HFFc6 (cell line): ENCODE measurements at regions not wholly inside any gene's neighbourhood (a gene's known extent, or its start where the extent isn't known, plus 50 kb on each side); places are given as distances from the start of the nearest gene placed in this dataset.

Source experiments
- DNase-seq: peaks from one replicate; pipeline ENCODE4 v3.0.0-alpha.2; 2018
- H3K27ac Mint-ChIP-seq: 2 replicates; pipeline ENCODE4 v1.8.0; 2020; ENCODE audit warnings: mild to moderate bottlenecking, mixed read lengths
- H3K27me3 Mint-ChIP-seq: 2 replicates; pipeline ENCODE4 v1.8.0; 2021; ENCODE audit warnings: mild to moderate bottlenecking, moderate library complexity, mixed read lengths; ENCODE audit not compliant: insufficient read depth
- H3K36me3 Mint-ChIP-seq: 2 replicates; pipeline ENCODE4 v1.8.0; 2021; ENCODE audit warnings: low read depth, mixed read lengths
- H3K4me1 Mint-ChIP-seq: 2 replicates; pipeline ENCODE4 v1.8.0; 2020; ENCODE audit warnings: low read depth, mixed read lengths
- H3K4me3 Mint-ChIP-seq: 2 replicates; pipeline ENCODE4 v1.8.0; 2020; ENCODE audit warnings: mild to moderate bottlenecking, moderate library complexity, mixed read lengths
- H3K9me3 Mint-ChIP-seq: 2 replicates; pipeline ENCODE4 v1.8.0; 2020; ENCODE audit warnings: mild to moderate bottlenecking, mixed read lengths
- CTCF ChIP-seq: fragments of 200-600 bp; sonication (generic); IDR thresholded peaks from 2 replicates; pipeline ENCODE4 v1.5.0; 2021; ENCODE audit warnings: antibody characterized with exemption, mild to moderate bottlenecking

- Mint-ChIP-seq H3K27me3 (peaks cover 27% of the 10 kb centered on the region), H3K4me3 (no peak overlapping the region), H3K36me3 (no peaks in the 10 kb centered on the region), H3K27ac (no peak overlapping the region), H3K9me3 (no peaks in the 10 kb centered on the region), H3K4me1 (peaks cover 15% of the 10 kb centered on the region)
- no peak for DNase-seq
- TF ChIP-seq CTCF: no peak
These were observed 109.3 kb upstream of the TAB2 start for GRCh38 chr6:149208134-149208601.

DNA sequence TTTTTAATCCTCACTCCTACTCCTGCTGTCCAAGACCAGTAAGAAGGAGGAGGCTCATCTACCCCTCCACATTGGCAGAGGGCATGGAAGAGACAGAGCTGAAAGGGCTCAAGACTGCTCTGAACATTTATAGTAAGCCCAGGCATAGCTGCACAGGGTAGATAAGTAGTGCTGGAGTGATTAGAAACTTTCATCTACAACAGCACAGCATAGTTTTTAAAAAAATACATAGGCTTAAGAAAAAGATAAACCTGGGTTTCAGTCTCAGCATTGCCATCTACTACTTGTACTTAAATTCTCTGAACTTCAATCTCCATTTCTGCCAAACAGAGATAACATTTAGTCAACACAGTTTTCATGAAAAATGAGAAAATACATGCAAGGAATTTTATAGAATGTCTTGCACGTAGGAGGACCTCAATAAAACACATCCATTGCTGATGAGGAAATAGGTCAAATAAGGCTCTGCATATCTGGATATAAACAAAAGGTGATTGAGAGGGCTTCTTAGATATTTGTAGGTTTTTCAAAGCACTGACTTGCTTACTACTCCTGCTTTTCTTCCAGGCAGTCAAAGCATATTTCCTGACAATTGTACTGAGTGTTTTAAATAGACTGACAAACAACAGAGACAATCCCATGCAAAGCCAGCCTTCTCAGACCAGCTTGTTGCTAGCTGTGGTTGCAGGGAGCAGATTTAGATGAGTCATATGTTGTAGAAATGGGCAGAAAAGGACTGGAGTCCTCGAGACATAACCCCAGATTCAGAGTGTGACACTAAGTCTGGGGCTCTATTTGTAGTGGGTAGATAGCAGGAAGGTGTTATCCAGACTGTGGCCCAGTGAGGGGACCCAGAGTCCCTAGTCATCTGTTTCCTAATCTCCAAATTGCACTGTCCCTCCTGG, 107.4 kb upstream of the TAB2 start:
- Mint-ChIP-seq H3K4me1 (peaks cover 15% of the 10 kb centered on the region), H3K27ac (no peak overlapping the region), H3K4me3 (no peak overlapping the region), H3K27me3 (peaks cover 24% of the 10 kb centered on the region), H3K9me3 (no peaks in the 10 kb centered on the region), H3K36me3 (no peaks in the 10 kb centered on the region)
- TF ChIP-seq CTCF: no peak
- peak; percentile 58 for DNase-seq

GRCh38 chr6:149211046-149211571, 106.4 kb upstream of the TAB2 start:
- no peak overlapping the region for H3K27ac Mint-ChIP-seq
- H3K36me3 Mint-ChIP-seq: no peaks in the 10 kb centered on the region
- no peak for TF ChIP-seq CTCF
- H3K27me3 Mint-ChIP-seq: peaks cover 14% of the 10 kb centered on the region
- peak; percentile 25 for DNase-seq
- peaks cover 15% of the 10 kb centered on the region for H3K4me1 Mint-ChIP-seq
- H3K9me3 Mint-ChIP-seq: no peaks in the 10 kb centered on the region
- H3K4me3 Mint-ChIP-seq: no peak overlapping the region

DNA sequence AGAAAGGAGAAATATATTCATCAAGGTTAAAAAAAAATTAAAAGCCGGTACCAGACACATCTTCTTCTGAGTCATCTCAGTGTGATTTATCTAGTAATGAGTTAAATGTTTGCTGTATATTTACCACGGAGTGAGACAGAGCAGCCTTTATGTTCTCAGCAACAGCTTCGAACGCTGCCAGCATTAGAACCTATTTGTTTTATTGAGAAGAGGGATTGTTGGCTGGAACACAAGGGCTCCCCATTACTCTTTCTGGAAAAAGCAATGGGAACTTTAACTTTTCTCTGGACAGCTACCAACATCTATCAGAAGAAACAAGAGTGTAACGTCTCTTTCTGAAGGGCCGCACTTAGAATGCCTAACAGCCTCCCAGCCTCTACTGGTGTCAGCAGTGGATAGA, 105.3 kb upstream of the TAB2 start:
- no peaks in the 10 kb centered on the region for H3K9me3 Mint-ChIP-seq
- H3K27me3 Mint-ChIP-seq: peaks cover 15% of the 10 kb centered on the region
- H3K36me3 Mint-ChIP-seq: no peaks in the 10 kb centered on the region
- no peak overlapping the region for H3K4me3 Mint-ChIP-seq
- no peak overlapping the region for H3K27ac Mint-ChIP-seq
- no peak for TF ChIP-seq CTCF
- peaks cover 15% of the 10 kb centered on the region for H3K4me1 Mint-ChIP-seq
- no peak for DNase-seq

DNA sequence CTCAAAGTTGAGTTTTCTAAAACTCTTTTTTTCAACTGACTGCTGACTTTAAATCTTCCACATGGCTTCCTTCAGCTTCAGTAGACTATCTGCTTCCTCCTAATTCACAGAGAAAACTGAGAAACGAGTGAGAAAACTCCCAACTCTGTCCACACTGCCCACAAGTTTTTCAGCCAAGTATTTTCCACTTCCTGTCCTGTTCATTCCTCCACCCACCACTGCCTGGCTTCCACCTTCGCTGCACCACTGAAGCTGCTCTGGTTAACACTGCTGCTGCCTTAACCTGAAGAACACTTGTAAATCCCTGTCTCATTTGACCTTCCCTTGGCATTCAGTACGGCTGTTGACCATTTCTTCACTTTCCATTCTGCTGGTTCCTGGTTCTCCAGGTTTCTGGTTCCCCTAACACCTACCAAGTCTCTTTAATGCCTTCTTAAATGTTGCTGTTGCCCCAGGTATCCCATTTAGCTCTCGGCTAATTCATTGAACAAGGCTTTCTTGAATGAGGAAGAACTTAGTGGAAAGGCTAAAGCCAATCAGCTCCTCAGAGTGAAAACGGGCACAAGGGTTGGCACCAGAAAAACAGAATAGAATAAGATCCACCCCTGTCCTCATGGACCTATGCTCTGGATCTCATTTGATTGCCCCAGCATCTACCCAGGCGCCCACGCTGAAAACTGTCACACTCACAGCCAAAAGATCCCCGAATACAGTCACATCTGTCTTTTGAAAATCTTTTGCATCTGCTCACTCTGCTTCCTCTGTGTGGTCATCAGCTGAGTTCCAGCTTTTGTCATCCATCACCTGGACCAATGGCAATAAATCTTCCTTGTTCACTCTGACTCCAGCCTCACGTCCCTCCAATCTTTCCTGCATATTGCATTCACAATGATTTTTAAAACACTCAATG, 104.4 kb upstream of the TAB2 start:
- Mint-ChIP-seq H3K4me3 (no peak overlapping the region), H3K9me3 (no peaks in the 10 kb centered on the region), H3K4me1 (peaks cover 15% of the 10 kb centered on the region), H3K36me3 (no peaks in the 10 kb centered on the region), H3K27ac (no peak overlapping the region), H3K27me3 (peaks cover 9% of the 10 kb centered on the region)
- DNase-seq: no peak
- TF ChIP-seq CTCF: no peak
